SK-MEL-5 (cell line): ENCODE measurements at regions not wholly inside any gene's neighbourhood (a gene's known extent, or its start where the extent isn't known, plus 50 kb on each side); places are given as distances from the start of the nearest gene placed in this dataset.
"Not testable (repeated sequence)": the region's sequence is repeated elsewhere in the genome, so short reads cannot be mapped to it uniquely, and the experiment has no call there.

Experiments used
- DNase-seq: peaks from one replicate; pipeline ENCODE4 v3.0.0-alpha.2; 2016; ENCODE audit warnings: low read depth, low spot score
- in situ Hi-C: cut with HindIII; loops from 2 replicates; pipeline ENCODE4 v1.10.0; 2016; ENCODE audit warnings: low sequenced_read_pairs, high pct_unique_total_duplicates, low pct_unique_long_range_greater_than_20kb

GRCh38 chr13:57877601-57878000, 246.1 kb downstream of the PCDH17 start:
- DNase-seq, result no peak
- in situ Hi-C loops, result no loop called here

- DNase-seq, result no peak
- in situ Hi-C loops, result no loop called here
Measured at GRCh38 chr13:57878291-57878690, 246.7 kb downstream of the PCDH17 start.

- in situ Hi-C loops, result no loop called here
- DNase-seq, result no peak
Measured at GRCh38 chr13:57897225-57897624, 265.7 kb downstream of the PCDH17 start.

DNA sequence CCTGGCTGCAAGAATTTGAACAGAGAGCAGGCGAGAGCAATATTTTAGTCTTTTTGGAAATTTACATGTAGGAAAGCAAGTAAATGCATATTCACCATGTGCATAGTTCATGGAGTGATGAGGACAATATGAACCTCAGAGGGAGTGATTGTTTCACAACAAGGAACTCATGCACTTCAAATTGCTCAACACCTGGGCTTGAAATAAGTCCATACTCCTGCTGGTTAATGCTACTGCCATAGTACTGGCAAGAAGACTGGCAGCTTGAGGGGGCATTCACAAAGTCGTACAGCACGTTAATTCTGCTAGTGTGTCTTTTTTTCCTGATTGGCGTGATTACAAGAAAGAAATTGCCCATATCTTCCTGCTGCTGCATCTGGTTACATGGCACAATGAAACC, 267.6 kb downstream of the PCDH17 start:
- in situ Hi-C loops, result no loop called here
- DNase-seq, result no peak

DNA sequence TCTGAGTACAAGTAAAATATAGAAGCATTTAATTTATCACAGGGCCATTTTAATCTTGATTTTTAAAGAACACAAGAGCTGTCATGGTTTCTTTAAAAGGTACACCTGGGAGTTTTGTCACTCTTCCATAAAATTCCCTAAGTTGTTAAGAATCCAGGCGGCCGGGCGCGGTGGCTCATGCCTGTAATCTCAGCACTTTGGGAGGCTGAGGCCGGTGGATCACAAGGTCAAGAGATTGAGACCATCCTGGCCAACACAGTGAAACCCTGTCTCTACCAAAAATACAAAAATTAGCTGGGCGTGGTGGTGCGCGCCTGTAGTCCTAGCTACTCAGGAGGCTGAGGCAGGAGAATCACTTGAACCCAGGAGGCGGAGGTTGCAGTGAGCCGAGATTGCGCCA, 278.3 kb downstream of the PCDH17 start:
- DNase-seq, result not testable (repeated sequence)

DNA sequence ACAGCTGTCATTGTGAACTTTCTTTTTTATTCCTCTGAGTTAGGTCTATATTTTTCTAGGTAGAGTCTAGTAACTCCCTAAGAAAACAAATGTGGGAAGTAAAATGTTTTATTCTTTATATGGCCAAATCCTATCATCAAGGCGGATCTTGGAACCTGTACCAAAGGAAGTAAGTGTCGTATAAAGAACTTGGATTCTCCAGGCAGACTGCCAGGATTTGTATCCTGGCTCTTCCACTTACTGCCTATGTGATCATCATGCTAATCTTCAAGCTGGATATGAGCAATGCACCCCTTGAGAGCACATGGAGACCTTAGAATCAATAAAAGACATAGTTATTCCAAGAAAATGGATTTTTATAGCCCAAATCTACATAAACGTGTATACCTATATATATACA, 286.5 kb downstream of the PCDH17 start:
- no peak for DNase-seq
- in situ Hi-C loops, result no loop called here

More for the DNA sequence above, 278.3 kb downstream of the PCDH17 start:
- in situ Hi-C loops, result not testable (repeated sequence)

- in situ Hi-C loops, result no loop called here
- DNase-seq, result no peak
Measured at GRCh38 chr13:57918913-57919312, 287.4 kb downstream of the PCDH17 start.

GRCh38 chr13:57925250-57925649, 293.7 kb downstream of the PCDH17 start:
- in situ Hi-C loops, result no loop called here
- DNase-seq, result no peak

GRCh38 chr13:57925751-57926150, 294.2 kb downstream of the PCDH17 start:
- in situ Hi-C loops, result no loop called here
- no peak for DNase-seq

- in situ Hi-C loops, result no loop called here
- DNase-seq, result no peak
Measured at GRCh38 chr13:57932061-57932460, 300.5 kb downstream of the PCDH17 start.

DNA sequence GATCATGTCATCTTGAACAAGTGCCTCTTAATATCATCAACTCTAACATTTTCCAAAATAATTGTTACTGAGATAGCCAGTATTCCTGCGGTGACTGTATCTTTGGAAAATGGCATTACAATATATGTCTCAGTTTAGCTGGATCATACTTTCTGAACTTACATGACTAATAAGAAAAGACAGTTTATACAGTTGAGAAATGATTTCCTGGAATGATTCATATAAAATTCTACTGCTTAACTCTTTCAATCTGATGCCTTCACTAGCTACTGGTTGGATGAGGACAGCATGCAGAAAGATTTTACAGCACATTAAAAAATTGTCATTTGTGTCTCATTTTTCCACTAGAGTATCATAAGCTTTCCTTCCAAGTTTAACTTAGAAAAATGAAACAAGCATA, 302.1 kb downstream of the PCDH17 start:
- in situ Hi-C loops, result no loop called here

GRCh38 chr13:57935965-57936364, 304.4 kb downstream of the PCDH17 start:
- DNase-seq, result no peak
- in situ Hi-C loops, result no loop called here

More for the DNA sequence above, 302.1 kb downstream of the PCDH17 start:
- no peak for DNase-seq

GRCh38 chr13:57946361-57946760, 314.8 kb downstream of the PCDH17 start:
- DNase-seq, result peak; percentile 20
- in situ Hi-C loops, result no loop called here

- no peak for DNase-seq
- in situ Hi-C loops, result no loop called here
Measured at GRCh38 chr13:57948884-57949283, 317.3 kb downstream of the PCDH17 start.

- in situ Hi-C loops, result no loop called here
- no peak for DNase-seq
Measured at GRCh38 chr13:57969951-57970350, 338.4 kb downstream of the PCDH17 start.

DNA sequence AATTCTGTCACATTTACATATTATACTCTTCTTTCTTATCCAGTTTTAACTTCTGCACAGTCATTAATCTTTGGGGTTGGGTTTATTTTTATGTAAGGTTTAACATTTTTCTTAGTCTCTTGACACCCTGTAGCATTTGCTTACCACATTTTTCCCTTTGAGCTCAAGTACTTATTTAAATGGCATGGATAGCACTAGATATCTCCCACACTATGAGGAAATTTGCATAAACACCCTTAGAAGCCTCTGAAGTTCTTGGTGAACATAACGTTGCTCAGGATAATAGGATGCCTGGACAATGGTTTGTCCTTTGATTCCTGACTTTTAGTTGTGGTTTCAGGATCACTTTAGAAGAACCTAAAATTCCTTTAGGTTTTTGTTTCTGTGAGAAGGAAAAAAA, 338.9 kb downstream of the PCDH17 start:
- in situ Hi-C loops, result no loop called here
- no peak for DNase-seq

GRCh38 chr13:57982782-57983181, 351.2 kb downstream of the PCDH17 start:
- in situ Hi-C loops, result no loop called here
- no peak for DNase-seq

DNA sequence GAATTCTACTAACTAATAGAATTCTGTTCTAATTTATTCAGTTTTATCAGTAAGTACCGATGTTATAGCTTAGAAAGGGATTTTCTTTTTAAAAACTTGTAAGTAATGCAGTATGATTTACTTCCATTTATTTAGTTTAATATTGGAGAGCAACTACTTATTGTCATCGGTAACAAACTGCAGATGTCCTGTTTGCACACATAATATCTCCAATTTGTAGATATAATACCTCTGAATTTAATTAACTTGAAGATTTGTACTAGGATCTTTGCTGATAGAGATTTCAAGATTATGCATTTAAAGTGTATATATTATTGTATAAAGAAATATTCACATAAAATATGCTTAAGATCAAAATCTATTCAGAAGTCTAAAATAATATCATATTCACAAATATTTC, 356.7 kb downstream of the PCDH17 start:
- no peak for DNase-seq
- in situ Hi-C loops, result no loop called here

DNA sequence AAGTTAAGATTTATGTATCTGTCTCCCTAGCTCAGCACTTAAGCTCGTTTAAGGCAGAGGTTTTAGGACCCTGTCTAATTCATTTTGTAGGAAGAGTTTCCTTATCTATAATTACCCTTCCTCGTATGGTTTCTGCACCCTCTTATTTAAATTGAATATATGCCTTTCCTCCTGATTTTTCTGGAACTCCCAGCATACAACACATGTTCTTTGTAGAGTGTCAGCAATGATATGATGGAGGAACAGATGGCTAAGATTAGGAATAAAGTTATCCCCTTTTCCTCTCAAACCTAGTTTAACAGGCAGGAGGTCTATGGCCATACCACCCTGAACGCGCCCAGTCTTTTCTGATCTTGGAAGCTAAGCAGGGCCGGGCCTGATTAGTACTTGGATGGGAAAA, 359.5 kb downstream of the PCDH17 start:
- in situ Hi-C loops, result no loop called here
- no peak for DNase-seq

- in situ Hi-C loops, result no loop called here
- DNase-seq, result no peak
Measured at GRCh38 chr13:57992416-57992815, 360.9 kb downstream of the PCDH17 start.
